GM21576 (cell line): ENCODE measurements at regions not wholly inside any gene's neighbourhood (a gene's known extent, or its start where the extent isn't known, plus 50 kb on each side); places are given as distances from the start of the nearest gene placed in this dataset.
"Not testable (repeated sequence)": the region's sequence is repeated elsewhere in the genome, so short reads cannot be mapped to it uniquely, and the experiment has no call there.

ENCODE experiments used
- ATAC-seq: cut with Tn5 transposase; IDR thresholded peaks from one replicate; pipeline ENCODE4 v1.9.1; 2021; ENCODE audit warnings: mild to moderate bottlenecking, moderate library complexity; ENCODE audit not compliant: unreplicated experiment

GRCh38 chr13:54004026-54004699 lies 975.5 kb downstream of the OLFM4 start:
- no peak for ATAC-seq

GRCh38 chr13:54016542-54016941 lies 987.9 kb downstream of the OLFM4 start:
- ATAC-seq, result no peak

GRCh38 chr13:54018485-54018884 lies 989.9 kb downstream of the OLFM4 start:
- no peak for ATAC-seq

GRCh38 chr13:54029226-54029625 lies 1000.6 kb downstream of the OLFM4 start:
- ATAC-seq, result peak; percentile 96

GRCh38 chr13:54029720-54030119 lies 1001.1 kb downstream of the OLFM4 start:
- ATAC-seq, result no peak

- no peak for ATAC-seq
Observed at GRCh38 chr13:54033323-54033861, 1004.8 kb downstream of the OLFM4 start.

- ATAC-seq, result no peak
Observed at GRCh38 chr13:54034047-54034446, 1005.4 kb downstream of the OLFM4 start.

GRCh38 chr13:54057416-54057815 lies 1028.8 kb downstream of the OLFM4 start:
- ATAC-seq, result not testable (repeated sequence)

GRCh38 chr13:54069958-54070357 lies 1041.3 kb downstream of the OLFM4 start:
- not testable (repeated sequence) for ATAC-seq

- ATAC-seq, result no peak
Observed at GRCh38 chr13:54077569-54077968, 1049.0 kb downstream of the OLFM4 start.

GRCh38 chr13:54078271-54078870 lies 1049.8 kb downstream of the OLFM4 start:
- ATAC-seq, result no peak

GRCh38 chr13:54082309-54082708 lies 1053.7 kb downstream of the OLFM4 start:
- ATAC-seq, result not testable (repeated sequence)

- no peak for ATAC-seq
Observed at GRCh38 chr13:54091884-54092283, 1063.3 kb downstream of the OLFM4 start.

- ATAC-seq, result no peak
Observed at GRCh38 chr13:54092686-54093085, 1064.1 kb downstream of the OLFM4 start.

- ATAC-seq, result no peak
Observed at GRCh38 chr13:54110597-54110996, 1082.0 kb downstream of the OLFM4 start.

GRCh38 chr13:54124700-54125099 lies 1096.1 kb downstream of the OLFM4 start:
- no peak for ATAC-seq

- ATAC-seq, result not testable (repeated sequence)
Observed at GRCh38 chr13:54130931-54131330, 1102.3 kb downstream of the OLFM4 start.

- ATAC-seq, result not testable (repeated sequence)
Observed at GRCh38 chr13:54131433-54131832, 1102.8 kb downstream of the OLFM4 start.

- ATAC-seq, result not testable (repeated sequence)
Observed at GRCh38 chr13:54132127-54132526, 1103.5 kb downstream of the OLFM4 start.

- not testable (repeated sequence) for ATAC-seq
Observed at GRCh38 chr13:54132720-54133119, 1104.1 kb downstream of the OLFM4 start.

- no peak for ATAC-seq
Observed at GRCh38 chr13:54133746-54134145, 1105.1 kb downstream of the OLFM4 start.

GRCh38 chr13:54144828-54145227 lies 1116.2 kb downstream of the OLFM4 start:
- ATAC-seq, result no peak
